IMR-90 (cell line): ENCODE measurements at regions not wholly inside any gene's neighbourhood (a gene's known extent, or its start where the extent isn't known, plus 50 kb on each side); places are given as distances from the start of the nearest gene placed in this dataset.

Source experiments
- BHLHE40 ChIP-seq: fragments of 150-350 bp; IDR thresholded peaks from 2 replicates; pipeline ENCODE4 v1.6.1; 2016; ENCODE audit warnings: mild to moderate bottlenecking, low read depth, low read length
- CHD1 ChIP-seq: IDR thresholded peaks from 2 replicates; pipeline ENCODE4 v1.6.1; 2012; ENCODE audit warnings: low read depth, low read length, improper control_type of control experiment
- CTCF ChIP-seq: conservative IDR thresholded peaks from 2 replicates; pipeline ENCODE4 v1.5.1; 2012; ENCODE audit warnings: mild to moderate bottlenecking, low read depth, low read length, improper control_type of control experiment
- MAFK ChIP-seq: IDR thresholded peaks from 2 replicates; pipeline ENCODE4 v1.6.1; 2012; ENCODE audit warnings: low read depth, low read length, improper control_type of control experiment
- MXI1 ChIP-seq: IDR thresholded peaks from 2 replicates; pipeline ENCODE4 v1.6.1; 2012; ENCODE audit warnings: low read depth, mild to moderate bottlenecking, low read length, moderate library complexity, borderline replicate concordance
- NFE2L2 ChIP-seq: fragments of 150-350 bp; IDR thresholded peaks from 2 replicates; pipeline ENCODE4 v1.6.1; 2016; ENCODE audit warnings: low read depth, mild to moderate bottlenecking, low read length
- POLR2A ChIP-seq: IDR thresholded peaks from 2 replicates; pipeline ENCODE4 v1.6.1; 2012; ENCODE audit warnings: mild to moderate bottlenecking, low read depth, low read length
- RAD21 ChIP-seq: IDR thresholded peaks from 2 replicates; pipeline ENCODE4 v1.6.1; 2012; ENCODE audit warnings: low read length, improper control_type of control experiment
- RFX5 ChIP-seq: IDR thresholded peaks from 2 replicates; pipeline ENCODE4 v1.8.0; 2012; ENCODE audit warnings: low read depth, mild to moderate bottlenecking, low read length, moderate library complexity
- SMC3 ChIP-seq: fragments of 150-350 bp; IDR thresholded peaks from 2 replicates; pipeline ENCODE4 v1.6.1; 2016; ENCODE audit warnings: low read depth, mild to moderate bottlenecking, antibody characterized with exemption, low read length, moderate library complexity
- TF ChIP-seq, protein P1 (sequence below): fragments of 150-350 bp; IDR thresholded peaks from 2 replicates; pipeline ENCODE4 v1.6.1; 2017; ENCODE audit warnings: mild to moderate bottlenecking, antibody characterized with exemption, low read length, low read depth

DNA sequence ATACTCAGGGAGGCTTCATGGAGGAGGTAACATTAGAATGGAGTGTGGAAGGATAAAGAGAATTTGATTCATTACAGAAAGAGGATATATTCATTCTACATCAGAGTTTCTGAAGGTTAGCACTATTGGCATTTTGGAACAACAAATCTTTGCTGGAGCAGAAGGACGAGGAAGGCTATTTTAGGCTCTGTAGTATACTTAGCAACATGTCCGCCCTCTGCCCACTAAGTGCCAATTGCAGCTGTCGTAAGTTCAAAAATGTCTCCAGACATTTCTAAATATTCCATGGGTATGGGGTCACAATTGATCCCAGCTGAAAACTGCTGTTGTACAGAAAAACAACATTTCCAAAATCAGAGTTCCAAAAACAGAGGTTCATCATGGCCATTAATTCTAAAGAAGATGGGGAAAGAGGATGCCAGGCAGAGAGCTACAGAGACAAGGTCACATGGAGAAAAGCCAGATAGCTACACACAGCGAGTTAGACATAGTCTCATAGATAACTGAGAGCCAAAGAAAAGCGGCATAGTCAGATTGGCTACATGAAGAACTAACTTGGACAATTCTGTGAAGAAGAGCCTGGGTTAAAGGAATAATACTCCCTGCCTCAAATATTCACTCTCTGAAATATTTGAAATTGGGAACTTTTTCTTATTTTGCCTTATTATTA is 846.4 kb upstream of the CDH8 start:
- TF ChIP-seq MAFK (no peak), RAD21 (no peak), CTCF (no peak), SMC3 (no peak), POLR2A (no peak), BHLHE40 (no peak), MXI1 (no peak), RFX5 (no peak), NFE2L2 (no peak), CHD1 (no peak)
- TF ChIP-seq, protein P1, sequence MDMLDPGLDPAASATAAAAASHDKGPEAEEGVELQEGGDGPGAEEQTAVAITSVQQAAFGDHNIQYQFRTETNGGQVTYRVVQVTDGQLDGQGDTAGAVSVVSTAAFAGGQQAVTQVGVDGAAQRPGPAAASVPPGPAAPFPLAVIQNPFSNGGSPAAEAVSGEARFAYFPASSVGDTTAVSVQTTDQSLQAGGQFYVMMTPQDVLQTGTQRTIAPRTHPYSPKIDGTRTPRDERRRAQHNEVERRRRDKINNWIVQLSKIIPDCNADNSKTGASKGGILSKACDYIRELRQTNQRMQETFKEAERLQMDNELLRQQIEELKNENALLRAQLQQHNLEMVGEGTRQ: no peak
